SU-DHL-6 (cell line): ENCODE measurements at regions not wholly inside any gene's neighbourhood (a gene's known extent, or its start where the extent isn't known, plus 50 kb on each side); places are given as distances from the start of the nearest gene placed in this dataset.

Source experiments
- H2AFZ ChIP-seq: fragments of 200-600 bp; sonication (generic); 2 replicates; pipeline ENCODE4 v1.6.1; 2014; ENCODE audit warnings: low read depth, mild to moderate bottlenecking, moderate library complexity, mixed read lengths, antibody characterized with exemption, low read length; ENCODE audit not compliant: severe bottlenecking
- H3F3A ChIP-seq: fragments of 200-600 bp; shearing (Covaris generic); 2 replicates; pipeline ENCODE4 v1.6.0; 2016; ENCODE audit warnings: antibody characterized with exemption, mild to moderate bottlenecking; ENCODE audit not compliant: insufficient read depth
- H3K27ac ChIP-seq: fragments of 200-600 bp; sonication (generic); 2 replicates; pipeline ENCODE4 v1.5.1; 2016; ENCODE audit warnings: low read depth, mild to moderate bottlenecking, low read length, moderate library complexity, mixed read lengths
- H3K27me3 ChIP-seq: fragments of 200-600 bp; sonication (generic), shearing (Covaris generic); 2 replicates; pipeline ENCODE4 v1.6.0; 2014; ENCODE audit warnings: mild to moderate bottlenecking, low read length
- H3K36me3 ChIP-seq: fragments of 200-600 bp; sonication (generic); 2 replicates; pipeline ENCODE4 v1.6.1; 2014; ENCODE audit warnings: mild to moderate bottlenecking, low read length, mixed read lengths
- H3K4me2 ChIP-seq: fragments of 300-600, 200-600 bp; shearing (Covaris generic), sonication (generic); 2 replicates; pipeline ENCODE4 v1.6.0; 2014; ENCODE audit warnings: low read length, low read depth, mild to moderate bottlenecking; ENCODE audit not compliant: poor library complexity, severe bottlenecking
- H3K4me3 ChIP-seq: fragments of 200-600 bp; sonication (generic); 2 replicates; pipeline ENCODE4 v1.5.1; 2014; ENCODE audit warnings: antibody characterized with exemption, low read length, mild to moderate bottlenecking, mixed read lengths; ENCODE audit not compliant: insufficient read depth, poor library complexity, severe bottlenecking
- H3K79me2 ChIP-seq: fragments of 200-600 bp; sonication (generic); 2 replicates; pipeline ENCODE4 v1.6.1; 2014; ENCODE audit warnings: mild to moderate bottlenecking, low read length, moderate library complexity; ENCODE audit not compliant: insufficient read depth
- H3K9ac ChIP-seq: fragments of 200-600 bp; sonication (generic); 2 replicates; pipeline ENCODE4 v1.7.0; 2014; ENCODE audit warnings: mild to moderate bottlenecking, low read length
- H3K9me2 ChIP-seq: fragments of 200-600 bp; sonication (generic); replicated peaks from 2 replicates; pipeline ENCODE4 v1.6.1; 2014; ENCODE audit warnings: low read length; ENCODE audit not compliant: insufficient read depth
- H3K9me3 ChIP-seq: fragments of 200-600 bp; sonication (generic); 2 replicates; pipeline ENCODE4 v1.6.1; 2014; ENCODE audit warnings: low read length, mixed read lengths; ENCODE audit not compliant: insufficient read depth
- H4K20me1 ChIP-seq: fragments of 200-600 bp; sonication (generic); 2 replicates; pipeline ENCODE4 v1.6.1; 2014; ENCODE audit warnings: low read depth, mild to moderate bottlenecking, antibody characterized with exemption, low read length, moderate library complexity, mixed read lengths
- EZH2phosphoT487 ChIP-seq: fragments of 200-600 bp; sonication (generic), shearing (Covaris generic); conservative IDR thresholded peaks from 2 replicates; pipeline ENCODE4 v1.6.1; 2018; ENCODE audit warnings: mild to moderate bottlenecking, antibody characterized with exemption, low read length, moderate library complexity, mixed read lengths
- TF ChIP-seq, protein P1 (sequence below): fragments of 200-600 bp; sonication (generic); IDR thresholded peaks from one replicate; pipeline ENCODE4 v1.5.1; 2017; ENCODE audit warnings: antibody characterized with exemption, mild to moderate bottlenecking, low read length, moderate library complexity; ENCODE audit not compliant: insufficient read depth, poor library complexity, severe bottlenecking

DNA sequence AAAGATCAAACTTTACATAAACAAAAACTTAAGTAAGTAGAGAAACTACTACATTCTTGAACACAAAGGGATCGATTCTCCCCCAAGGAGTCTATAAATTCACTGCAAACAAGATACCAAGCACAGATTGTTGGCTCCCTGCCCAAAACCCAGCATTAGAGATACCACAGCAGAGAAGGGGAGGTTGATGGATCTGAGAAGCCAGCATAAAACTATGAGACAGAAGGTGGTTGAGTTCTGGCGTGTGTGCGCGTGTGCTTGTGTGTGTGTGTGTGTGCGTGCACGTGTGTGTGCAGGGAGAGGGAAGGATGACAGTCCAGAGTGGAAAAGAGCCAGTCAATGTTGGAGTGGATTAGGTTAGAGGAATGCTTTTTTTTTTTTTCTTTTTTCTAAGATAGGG lies 143.2 kb upstream of the PRR20G start:
- no peak overlapping the region for H3K4me3 ChIP-seq
- H3K36me3 ChIP-seq: no peaks in the 10 kb centered on the region
- H3K27me3 ChIP-seq: peaks cover 3% of the 10 kb centered on the region; the same call in 1 of the 2 replicates
- H2AFZ ChIP-seq: no peak overlapping the region
- no peaks in the 10 kb centered on the region for H4K20me1 ChIP-seq
- H3K4me2 ChIP-seq: no peak overlapping the region
- H3F3A ChIP-seq: no peaks in the 10 kb centered on the region
- no peaks in the 10 kb centered on the region for H3K79me2 ChIP-seq
- H3K27ac ChIP-seq: no peak overlapping the region
- TF ChIP-seq, protein P1, sequence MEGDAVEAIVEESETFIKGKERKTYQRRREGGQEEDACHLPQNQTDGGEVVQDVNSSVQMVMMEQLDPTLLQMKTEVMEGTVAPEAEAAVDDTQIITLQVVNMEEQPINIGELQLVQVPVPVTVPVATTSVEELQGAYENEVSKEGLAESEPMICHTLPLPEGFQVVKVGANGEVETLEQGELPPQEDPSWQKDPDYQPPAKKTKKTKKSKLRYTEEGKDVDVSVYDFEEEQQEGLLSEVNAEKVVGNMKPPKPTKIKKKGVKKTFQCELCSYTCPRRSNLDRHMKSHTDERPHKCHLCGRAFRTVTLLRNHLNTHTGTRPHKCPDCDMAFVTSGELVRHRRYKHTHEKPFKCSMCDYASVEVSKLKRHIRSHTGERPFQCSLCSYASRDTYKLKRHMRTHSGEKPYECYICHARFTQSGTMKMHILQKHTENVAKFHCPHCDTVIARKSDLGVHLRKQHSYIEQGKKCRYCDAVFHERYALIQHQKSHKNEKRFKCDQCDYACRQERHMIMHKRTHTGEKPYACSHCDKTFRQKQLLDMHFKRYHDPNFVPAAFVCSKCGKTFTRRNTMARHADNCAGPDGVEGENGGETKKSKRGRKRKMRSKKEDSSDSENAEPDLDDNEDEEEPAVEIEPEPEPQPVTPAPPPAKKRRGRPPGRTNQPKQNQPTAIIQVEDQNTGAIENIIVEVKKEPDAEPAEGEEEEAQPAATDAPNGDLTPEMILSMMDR: no peak
- no peak for TF ChIP-seq EZH2phosphoT487
- H3K9ac ChIP-seq: no peak overlapping the region
- no peaks in the 10 kb centered on the region for H3K9me2 ChIP-seq
- H3K9me3 ChIP-seq: no peaks in the 10 kb centered on the region

DNA sequence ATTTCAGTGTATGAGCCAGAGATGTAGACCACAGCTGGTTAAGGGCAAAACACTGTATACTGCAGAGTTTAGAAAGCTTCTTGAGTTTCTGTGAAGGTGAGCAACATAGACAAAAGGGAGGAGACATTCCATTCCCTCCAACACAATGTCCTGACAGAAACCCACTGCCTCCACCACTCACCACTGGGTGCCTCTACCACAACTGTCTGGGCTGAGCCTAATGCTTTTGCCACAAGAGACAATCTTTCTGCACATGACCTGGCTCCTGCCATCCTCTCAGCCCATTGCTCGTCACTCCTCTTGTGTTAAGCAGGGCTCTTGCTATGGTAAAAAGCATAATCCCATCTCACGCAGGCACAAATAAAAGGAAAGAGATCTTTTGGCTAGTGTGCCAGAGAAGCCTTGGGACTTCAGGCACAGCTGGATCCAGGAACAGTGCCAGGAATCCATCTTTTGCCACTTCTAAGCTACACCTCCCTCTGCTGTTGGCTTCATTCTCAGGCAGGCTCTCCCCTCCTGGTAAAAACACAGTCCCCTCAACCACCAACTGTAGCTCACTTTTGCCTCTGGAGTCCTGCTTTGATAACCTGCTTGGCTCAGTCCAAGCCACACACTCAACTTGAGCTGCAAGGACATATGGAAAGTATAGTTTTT lies 140.6 kb upstream of the PRR20G start:
- Histone ChIP-seq H3K27ac (no peak overlapping the region), H3F3A (no peaks in the 10 kb centered on the region), H4K20me1 (no peaks in the 10 kb centered on the region), H3K79me2 (no peaks in the 10 kb centered on the region), H3K9me3 (no peaks in the 10 kb centered on the region), H3K4me3 (no peak overlapping the region), H3K36me3 (no peaks in the 10 kb centered on the region), H2AFZ (no peak overlapping the region), H3K9ac (no peak overlapping the region), H3K9me2 (no peaks in the 10 kb centered on the region), H3K4me2 (no peak overlapping the region), H3K27me3 (peaks cover 3% of the 10 kb centered on the region; the same call in 1 of the 2 replicates)
- TF ChIP-seq EZH2phosphoT487: no peak
- TF ChIP-seq, protein P1: no peak

DNA sequence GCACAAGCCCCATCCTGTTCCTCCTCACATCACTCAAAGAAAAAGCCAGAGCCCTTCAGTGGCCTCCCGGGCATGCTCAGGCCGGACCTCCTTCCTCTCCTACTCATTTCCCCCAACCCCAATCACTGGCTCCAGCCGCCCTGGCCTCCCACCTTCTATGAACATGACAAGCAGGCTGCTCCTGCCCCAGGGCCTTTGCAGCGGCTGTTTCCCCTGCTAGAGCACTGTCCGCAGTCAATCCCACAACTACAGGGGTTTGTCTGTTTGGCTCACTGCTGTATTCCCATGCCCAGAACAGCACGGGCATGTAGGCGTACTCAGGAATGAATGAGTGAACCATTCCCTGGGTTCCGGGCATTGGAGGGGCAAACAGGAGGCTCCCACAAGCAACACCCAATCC lies 139.8 kb upstream of the PRR20G start:
- Histone ChIP-seq H3K4me2 (no peak overlapping the region), H3K4me3 (no peak overlapping the region), H3K9me3 (no peaks in the 10 kb centered on the region), H4K20me1 (no peaks in the 10 kb centered on the region), H3F3A (no peaks in the 10 kb centered on the region), H3K79me2 (no peaks in the 10 kb centered on the region), H3K9ac (no peak overlapping the region), H3K27me3 (peaks cover 3% of the 10 kb centered on the region; the same call in 1 of the 2 replicates), H3K36me3 (no peaks in the 10 kb centered on the region), H3K27ac (no peak overlapping the region), H3K9me2 (no peaks in the 10 kb centered on the region), H2AFZ (no peak overlapping the region)
- TF ChIP-seq EZH2phosphoT487: no peak
- TF ChIP-seq, protein P1: no peak
